IPS-18c (cell line): ENCODE measurements at regions not wholly inside any gene's neighbourhood (a gene's known extent, or its start where the extent isn't known, plus 50 kb on each side); places are given as distances from the start of the nearest gene placed in this dataset.

Source experiments
- H3K4me3 ChIP-seq: 2 replicates; pipeline ENCODE4 v1.7.0; 2013; ENCODE audit warnings: low read depth, mild to moderate bottlenecking, low read length, moderate library complexity; ENCODE audit not compliant: insufficient read depth
- H3K9me3 ChIP-seq: one replicate; pipeline ENCODE4 v1.6.1; 2013; ENCODE audit warnings: mild to moderate bottlenecking, low read length, moderate library complexity; ENCODE audit not compliant: control insufficient read depth, insufficient read depth

DNA sequence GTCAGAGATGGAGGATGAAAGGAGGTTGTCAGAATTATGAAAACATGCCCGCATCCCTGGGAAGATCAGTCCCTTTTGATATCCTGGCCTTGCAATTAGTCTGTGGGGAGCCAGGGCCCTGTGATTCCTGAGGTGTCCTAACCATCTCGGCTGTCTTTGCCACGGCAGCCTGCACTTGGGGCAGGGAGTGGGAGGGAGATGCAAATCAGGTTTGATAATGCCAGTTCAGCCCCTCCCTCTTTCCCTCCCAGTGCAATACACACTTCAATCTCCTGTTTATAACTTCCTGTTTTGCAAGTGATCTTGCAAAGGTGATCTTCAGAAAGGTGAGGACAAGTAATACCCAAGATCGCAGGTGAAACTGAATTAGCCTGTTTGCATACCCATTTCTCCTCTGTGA is 114.0 kb upstream of the ALDH1B1 start:
- Histone ChIP-seq H3K9me3 (no peaks in the 10 kb centered on the region), H3K4me3 (no peak overlapping the region)

DNA sequence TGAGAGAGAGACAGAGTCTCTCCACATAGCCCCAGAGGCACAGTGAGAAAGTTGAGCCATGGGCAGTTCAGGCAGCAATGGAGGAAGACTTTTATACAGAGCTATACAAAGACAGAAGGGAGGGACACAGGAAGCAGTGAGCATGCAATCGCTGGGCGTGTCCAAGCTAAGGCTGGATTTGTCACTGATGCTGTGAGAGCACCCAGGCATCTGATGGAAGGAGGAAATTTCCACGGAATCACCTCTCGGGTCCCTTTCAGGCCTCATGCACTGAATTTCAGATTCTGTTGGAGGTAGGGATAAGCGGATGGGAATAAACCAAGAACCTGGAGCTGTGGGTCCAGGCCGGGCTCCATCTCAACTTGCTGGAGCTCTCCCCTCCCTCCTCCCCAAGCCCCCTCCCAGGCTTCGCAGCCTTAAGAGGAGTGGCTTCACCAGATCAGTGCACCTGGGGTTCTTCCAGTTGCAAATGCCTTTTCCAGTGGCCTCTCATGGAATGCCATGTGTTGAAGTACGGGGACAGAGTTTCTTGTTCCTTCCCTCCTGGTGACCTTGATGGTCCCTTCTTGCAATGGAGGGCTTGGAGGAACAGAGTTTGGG is 114.8 kb upstream of the ALDH1B1 start:
- H3K4me3 ChIP-seq = no peak overlapping the region
- H3K9me3 ChIP-seq = no peaks in the 10 kb centered on the region

DNA sequence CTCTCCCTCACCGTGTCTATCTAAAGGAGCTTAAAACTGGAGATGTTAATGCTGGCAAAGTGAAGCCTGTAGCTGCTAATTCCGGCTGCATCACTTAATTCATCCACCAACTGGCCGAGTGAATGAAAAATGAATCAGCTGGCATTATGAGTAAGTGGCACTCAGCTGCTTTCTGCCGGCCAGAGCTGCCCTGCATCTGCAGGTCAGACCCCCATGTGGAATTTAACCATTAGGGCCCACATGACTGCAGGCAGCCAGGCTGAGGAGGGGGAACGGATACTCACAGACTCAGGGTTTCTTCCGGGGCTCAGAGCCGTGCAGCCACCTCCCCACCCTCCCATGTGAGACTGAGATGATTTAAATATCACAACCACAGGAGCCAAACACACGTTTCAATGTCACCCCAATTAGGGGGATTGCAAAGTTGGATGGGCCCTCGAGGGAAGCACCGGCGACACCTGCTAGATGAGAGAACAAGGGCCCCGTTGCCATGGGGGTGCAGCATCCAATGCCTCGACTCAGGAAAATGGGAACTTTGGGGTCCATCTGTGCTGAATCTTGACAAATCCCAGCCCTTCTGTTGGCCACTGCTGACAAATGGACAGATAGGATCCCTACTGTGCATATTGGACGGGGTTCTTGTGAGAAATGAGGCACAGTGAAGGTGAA is 115.6 kb upstream of the ALDH1B1 start:
- no peaks in the 10 kb centered on the region for H3K9me3 ChIP-seq
- no peak overlapping the region for H3K4me3 ChIP-seq

DNA sequence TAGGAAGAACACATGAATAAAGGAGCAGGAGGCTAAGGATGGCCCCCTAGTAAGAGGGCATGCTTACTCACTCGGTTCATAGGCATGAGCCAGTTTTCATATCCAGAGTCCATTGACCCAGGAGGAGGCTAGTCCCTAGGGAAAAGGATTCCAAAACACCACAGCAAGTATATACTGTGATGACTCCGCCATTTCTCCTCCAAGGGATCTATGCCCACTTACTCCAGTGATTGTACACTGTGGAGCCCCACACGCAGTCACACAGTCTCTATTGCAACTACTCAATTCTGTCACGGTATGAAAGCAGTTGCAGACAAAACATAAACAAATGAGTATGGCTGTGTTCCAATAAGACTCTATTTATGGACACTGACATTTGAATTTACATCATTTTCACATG is 117.7 kb upstream of the ALDH1B1 start:
- Histone ChIP-seq H3K9me3 (no peaks in the 10 kb centered on the region), H3K4me3 (no peak overlapping the region)

DNA sequence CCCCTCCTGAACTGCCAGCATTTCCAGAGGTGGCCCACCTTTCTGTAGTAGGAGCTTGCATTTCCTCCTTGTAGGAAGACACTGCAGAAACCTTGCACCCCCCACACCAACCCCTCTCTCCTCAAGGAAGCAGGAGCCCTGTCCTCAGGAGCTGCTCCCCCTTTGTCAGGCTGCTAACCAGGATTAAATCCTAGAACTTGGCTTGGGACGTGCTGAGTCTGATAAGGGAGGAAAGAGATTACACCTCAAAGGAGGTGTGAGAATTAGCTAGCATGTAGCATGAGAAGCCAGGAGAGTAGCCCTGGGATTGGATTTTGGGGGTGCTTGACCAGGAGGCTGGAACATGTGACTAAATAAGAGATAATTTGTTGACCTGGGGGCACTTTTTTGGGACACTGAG is 119.8 kb upstream of the ALDH1B1 start:
- no peak overlapping the region for H3K4me3 ChIP-seq

DNA sequence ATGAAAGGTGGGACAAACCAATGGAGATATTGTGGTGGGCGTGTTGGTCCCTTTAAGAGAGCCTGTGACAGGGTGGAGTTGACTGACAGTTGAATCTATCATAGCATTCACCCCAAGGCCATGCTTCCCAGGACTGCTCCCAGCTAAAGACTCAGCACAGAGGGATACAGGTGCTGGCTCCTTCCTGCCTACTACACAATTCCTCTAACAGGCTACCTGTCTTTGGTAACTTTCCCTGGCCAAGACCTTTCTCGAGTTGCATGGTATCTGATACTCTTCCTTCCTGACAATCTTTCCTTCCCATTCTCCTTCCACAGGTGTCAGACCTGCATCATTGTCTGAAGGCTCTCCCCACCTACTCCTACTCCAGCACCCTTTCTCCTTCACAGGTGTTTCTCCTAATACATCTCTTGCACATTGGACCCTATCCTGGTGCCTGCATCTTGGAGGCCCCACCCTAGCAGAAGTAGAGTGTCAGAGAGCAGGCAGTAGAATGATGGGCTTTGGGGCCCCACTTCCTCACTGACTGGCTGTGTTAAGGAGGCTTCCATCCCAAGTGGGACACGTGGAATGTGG is 120.7 kb upstream of the ALDH1B1 start:
- Histone ChIP-seq H3K9me3 (peaks cover under 1% of the 10 kb centered on the region), H3K4me3 (no peak overlapping the region)

More for the DNA sequence above, 119.8 kb upstream of the ALDH1B1 start:
- no peaks in the 10 kb centered on the region for H3K9me3 ChIP-seq

DNA sequence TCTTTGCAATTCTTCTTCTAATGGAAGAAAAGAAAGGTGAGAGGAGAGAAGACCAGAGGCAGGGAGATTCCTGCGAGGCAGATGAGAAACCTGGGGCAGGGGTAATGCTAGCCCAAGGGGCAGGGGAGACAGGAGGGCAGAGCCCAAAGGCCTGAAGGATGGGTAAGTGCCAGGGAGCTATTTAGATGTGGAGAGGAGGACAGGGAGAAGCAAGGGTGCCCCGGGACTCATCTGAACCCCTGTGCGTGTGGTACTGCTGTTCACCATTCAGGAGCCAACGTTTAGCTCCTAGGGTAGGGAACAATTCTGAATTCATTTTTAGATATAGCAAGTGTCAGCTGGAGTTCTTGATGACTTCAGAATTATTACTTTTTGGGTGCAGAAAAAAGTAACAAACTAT is 122.7 kb upstream of the ALDH1B1 start:
- no peak overlapping the region for H3K4me3 ChIP-seq
- H3K9me3 ChIP-seq = peaks cover 2% of the 10 kb centered on the region

DNA sequence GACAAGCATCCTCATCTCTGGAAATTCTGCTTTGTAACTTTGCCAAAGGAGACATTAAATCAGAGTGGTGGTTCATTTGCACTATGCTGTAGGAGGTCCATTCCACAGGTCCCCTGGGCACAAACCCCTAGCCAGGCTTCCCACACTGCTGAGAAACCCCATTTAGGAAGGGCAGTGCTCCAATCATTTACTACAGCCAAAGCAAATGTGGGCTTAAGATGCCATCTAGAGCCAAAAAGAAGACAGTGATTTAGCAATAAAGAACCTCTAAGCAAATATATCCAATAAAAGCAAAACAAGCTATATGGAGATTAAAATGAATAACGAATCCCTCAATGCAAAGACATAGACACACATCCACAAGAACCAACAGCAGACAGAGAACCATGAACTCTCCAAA is 129.0 kb upstream of the ALDH1B1 start:
- H3K4me3 ChIP-seq = no peak overlapping the region
- peaks cover 2% of the 10 kb centered on the region for H3K9me3 ChIP-seq

DNA sequence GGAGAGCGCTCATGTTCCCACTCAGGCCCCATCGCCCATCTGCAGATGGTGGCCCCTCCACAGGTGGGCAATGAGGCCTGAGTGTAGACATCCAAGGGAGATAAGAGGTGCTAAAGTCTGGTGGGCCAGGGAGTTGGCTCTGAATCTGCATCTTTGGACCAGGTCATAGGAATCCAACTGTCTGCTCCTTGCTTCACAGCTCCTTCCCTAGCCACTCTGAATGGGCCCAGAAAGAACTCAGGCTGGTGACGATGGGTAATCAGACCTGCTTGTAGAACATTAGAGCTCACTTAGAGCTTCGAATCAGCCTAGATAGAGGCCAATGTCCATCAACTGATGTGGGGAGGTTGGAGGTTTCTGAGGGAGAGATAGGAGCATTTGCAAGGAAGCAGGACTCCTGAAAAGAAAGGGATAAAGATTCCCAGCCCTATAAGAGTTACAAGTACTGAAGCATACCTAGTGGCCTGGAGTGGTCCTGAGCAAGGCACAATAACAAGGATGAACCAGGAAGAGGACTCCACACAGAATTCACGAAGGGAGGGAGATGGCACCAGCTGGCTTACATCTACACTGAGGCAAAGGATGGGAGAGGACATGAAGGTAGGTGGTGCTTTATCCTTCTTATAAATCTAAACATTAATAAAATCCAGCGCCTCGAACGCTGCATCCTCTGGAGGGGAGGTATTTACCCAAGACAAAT is 132.8 kb upstream of the ALDH1B1 start:
- Histone ChIP-seq H3K9me3 (no peaks in the 10 kb centered on the region), H3K4me3 (no peak overlapping the region)

DNA sequence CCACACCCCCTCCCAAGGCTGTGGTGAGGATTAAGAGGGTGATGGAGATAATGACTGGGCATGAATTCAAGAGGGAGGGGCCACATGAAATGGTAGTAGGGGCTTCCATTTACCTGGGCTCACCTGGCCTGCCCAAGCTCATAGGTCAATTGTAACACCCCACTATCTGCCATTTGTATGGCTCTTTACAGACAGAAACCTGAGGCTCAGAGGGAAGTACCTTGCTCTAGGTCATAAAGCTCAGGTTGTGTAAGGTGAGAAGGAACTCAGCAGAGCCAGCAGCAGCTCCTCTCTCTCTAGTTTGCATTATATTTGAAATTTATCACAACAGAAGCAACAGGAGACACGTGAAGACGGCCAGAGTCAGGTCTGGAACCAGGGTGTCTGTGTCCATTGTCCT is 133.4 kb upstream of the ALDH1B1 start:
- H3K9me3 ChIP-seq = no peaks in the 10 kb centered on the region
- no peak overlapping the region for H3K4me3 ChIP-seq

DNA sequence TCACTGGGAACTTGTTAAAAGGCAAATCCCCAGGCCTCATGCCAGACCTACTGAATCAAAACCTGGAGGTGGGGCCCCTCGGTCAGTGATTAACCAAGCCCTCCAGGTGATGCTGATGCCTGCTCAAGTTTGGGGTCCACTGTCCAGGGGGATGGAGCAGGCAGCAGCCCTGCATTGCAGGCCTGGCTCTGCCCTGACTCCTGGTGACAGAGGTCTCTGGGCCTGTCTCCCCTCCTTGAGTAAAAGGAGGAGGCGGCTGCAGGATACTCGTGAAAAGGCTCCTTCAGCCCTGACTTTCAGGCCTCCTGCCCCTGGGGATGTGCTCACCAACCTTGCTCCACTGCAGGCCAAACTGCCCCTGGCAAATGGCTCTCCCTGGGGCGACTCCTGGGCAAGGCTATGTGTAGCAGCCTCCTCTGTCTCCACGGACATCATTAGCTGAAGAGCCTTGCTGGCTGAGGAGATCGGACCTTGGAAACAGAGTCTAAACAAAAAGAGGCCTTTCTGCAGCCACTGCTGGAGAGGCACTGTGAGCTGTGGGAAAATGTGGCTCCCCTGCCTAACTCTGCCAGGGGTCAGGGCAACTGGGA is 134.8 kb upstream of the ALDH1B1 start:
- Histone ChIP-seq H3K4me3 (no peak overlapping the region), H3K9me3 (no peaks in the 10 kb centered on the region)

DNA sequence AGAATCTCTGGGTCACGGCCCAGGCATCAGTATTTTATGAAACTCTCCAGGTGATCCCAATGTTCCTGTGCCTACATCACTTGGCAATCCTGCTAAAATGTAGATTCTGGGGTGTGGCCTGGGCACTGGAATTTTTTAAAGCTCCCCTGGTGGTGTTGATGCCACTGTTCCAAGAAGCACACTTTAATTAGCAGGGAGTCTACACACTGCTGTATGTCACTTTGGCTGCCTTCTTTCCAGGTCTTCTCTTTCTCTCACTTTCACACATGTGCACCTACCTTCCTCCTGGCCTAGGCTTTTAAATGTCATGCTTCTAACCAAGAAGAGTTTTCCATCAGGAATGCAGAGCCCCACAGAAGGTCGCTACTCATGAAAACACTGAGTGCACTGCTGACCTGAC is 136.0 kb upstream of the ALDH1B1 start:
- no peak overlapping the region for H3K4me3 ChIP-seq

DNA sequence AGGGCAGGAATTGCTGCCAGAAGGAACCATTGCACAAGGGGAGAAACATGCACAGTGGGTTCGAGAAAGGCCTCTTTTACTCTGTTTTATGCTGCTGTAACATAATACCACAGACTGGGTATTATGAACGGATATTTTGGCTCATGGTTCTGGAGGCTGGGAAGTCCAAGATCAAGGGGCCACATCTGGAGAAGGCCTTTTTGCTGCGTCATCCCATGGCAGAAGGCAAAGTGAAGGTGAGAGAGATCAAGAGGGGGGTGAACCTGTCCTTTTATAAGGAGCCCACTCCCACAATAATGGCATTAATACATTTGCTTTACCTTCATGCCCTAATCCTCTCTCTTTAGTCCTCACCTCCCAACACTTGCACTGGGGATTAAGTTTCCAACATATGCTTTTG is 136.9 kb upstream of the ALDH1B1 start:
- Histone ChIP-seq H3K4me3 (no peak overlapping the region), H3K9me3 (no peaks in the 10 kb centered on the region)

More for the DNA sequence above, 136.0 kb upstream of the ALDH1B1 start:
- no peaks in the 10 kb centered on the region for H3K9me3 ChIP-seq

DNA sequence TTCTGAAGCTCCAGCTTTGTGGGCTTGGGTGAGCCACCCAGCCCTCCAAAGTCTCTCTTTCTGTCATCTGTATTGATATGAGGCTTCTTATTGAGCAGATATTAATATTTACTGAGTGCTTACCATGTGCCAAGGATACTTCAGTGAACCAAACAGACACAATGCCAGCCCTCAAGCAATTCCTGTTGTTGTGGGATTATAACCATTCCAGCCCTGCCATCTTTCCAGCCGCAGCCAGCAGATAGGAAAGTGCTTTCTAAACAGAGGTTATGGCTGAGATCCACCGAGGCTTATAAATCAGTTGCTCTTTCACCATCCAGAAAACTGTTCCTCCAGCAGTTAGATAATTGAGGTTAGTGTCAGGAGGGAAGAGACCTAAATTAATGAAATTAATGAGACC is 137.7 kb upstream of the ALDH1B1 start:
- Histone ChIP-seq H3K9me3 (no peaks in the 10 kb centered on the region), H3K4me3 (no peak overlapping the region)

DNA sequence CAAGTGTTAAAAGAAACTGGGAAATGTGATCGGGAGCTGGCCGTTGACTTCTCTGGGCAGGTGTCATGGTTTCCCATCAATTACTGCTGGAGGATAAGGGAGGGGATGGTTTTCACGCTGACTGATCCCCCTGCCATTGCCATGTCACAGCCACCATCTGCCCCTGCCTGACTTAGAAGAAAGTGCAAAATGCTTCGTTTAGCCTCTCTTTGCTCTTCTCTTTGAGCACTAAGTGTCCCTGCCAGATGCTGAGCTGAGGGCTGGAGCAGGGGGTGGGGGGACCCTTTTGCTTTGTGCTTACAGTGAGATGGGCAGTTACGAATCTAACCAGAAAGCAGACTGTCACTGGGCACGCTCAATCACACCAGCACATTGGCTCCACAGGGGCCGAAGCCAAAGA is 138.4 kb upstream of the ALDH1B1 start:
- Histone ChIP-seq H3K4me3 (no peak overlapping the region), H3K9me3 (no peaks in the 10 kb centered on the region)

DNA sequence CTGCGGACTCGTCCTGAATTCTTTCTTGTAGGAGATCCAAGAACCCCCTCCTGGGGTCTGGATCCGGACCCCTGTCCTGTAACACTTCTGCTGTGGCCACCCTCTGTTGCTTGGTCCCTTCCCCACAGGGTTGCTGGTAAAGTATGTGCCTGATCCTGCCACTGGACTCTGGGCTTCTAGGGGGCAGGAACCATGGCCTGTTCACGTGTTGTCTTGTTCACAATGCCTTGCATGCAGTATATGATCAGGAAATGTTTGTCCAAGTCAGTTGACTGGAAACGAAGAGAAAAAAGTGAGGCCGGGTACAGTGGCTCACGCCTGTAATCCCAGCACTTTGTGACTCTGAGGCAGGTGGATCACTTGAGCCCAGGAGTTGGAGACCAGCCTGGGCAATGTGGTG is 139.3 kb upstream of the ALDH1B1 start:
- Histone ChIP-seq H3K9me3 (no peaks in the 10 kb centered on the region), H3K4me3 (no peak overlapping the region)

DNA sequence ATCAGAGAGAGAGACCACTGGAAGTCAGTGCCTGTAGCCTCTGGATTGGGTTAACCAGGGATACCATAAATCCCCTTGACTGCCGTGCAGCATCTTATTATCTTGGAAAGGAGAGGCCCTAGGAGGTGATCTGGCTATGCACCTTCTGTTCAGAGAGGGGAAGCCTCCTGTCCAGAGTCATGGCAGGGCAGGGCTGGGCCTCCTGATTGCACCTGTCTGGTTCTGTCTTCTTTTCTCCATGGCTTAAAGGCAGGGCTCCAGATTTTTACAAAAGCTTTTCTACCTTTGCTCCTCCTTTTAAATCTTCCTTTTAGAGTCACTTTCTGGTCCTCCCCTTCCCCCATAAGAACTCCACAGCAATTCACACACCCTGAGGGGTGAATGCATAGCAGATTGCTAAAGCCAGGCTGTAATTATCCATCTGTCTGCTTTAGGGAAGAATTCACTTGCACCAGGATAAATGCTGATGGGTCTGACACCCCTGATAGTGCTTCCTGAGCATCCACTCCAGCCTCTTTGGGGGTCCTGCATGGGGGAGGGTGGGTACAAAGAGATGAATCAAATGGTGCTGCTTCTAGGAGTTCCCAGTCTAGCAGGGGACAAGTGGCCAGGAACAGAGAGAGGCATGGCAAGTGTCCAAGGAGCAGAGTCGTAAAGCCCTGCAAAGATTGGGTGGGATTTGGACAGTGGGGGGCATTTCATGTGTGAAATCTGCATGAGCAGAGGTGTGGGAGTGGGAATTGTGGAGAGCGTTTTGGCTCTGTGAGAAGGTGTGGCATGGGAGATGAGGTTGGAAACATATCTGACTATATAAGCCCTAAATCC is 141.3 kb upstream of the ALDH1B1 start:
- no peaks in the 10 kb centered on the region for H3K9me3 ChIP-seq
- no peak overlapping the region for H3K4me3 ChIP-seq
